GM12872 (cell line): ENCODE measurements at regions not wholly inside any gene's neighbourhood (a gene's known extent, or its start where the extent isn't known, plus 50 kb on each side); places are given as distances from the start of the nearest gene placed in this dataset.

Experiments used
- TF ChIP-seq, protein P1 (sequence below): IDR thresholded peaks from 3 replicates; pipeline ENCODE4 v1.5.1; 2011; ENCODE audit warnings: low read depth, mild to moderate bottlenecking, low read length, moderate library complexity; ENCODE audit not compliant: insufficient read depth

DNA sequence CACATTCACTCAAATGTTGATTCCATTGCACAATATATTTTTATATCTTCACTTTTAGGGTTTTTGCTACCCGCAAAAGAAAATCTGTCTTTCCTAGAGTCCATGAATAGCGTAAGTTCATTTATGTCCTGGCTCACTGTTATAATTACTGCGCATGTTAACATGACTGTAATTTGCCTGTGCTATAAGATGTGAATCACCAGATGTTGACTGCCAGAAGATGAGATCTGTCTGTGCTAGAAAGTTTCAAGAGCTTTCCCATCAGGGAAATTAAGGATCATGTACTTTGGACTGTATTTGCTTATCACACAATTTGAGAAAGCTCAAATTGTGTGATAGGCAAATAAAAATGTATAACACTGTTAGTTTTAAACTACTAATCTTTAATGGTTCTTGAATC is 322.5 kb downstream of the CHL1 start:
- TF ChIP-seq, protein P1, sequence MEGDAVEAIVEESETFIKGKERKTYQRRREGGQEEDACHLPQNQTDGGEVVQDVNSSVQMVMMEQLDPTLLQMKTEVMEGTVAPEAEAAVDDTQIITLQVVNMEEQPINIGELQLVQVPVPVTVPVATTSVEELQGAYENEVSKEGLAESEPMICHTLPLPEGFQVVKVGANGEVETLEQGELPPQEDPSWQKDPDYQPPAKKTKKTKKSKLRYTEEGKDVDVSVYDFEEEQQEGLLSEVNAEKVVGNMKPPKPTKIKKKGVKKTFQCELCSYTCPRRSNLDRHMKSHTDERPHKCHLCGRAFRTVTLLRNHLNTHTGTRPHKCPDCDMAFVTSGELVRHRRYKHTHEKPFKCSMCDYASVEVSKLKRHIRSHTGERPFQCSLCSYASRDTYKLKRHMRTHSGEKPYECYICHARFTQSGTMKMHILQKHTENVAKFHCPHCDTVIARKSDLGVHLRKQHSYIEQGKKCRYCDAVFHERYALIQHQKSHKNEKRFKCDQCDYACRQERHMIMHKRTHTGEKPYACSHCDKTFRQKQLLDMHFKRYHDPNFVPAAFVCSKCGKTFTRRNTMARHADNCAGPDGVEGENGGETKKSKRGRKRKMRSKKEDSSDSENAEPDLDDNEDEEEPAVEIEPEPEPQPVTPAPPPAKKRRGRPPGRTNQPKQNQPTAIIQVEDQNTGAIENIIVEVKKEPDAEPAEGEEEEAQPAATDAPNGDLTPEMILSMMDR, result no peak

DNA sequence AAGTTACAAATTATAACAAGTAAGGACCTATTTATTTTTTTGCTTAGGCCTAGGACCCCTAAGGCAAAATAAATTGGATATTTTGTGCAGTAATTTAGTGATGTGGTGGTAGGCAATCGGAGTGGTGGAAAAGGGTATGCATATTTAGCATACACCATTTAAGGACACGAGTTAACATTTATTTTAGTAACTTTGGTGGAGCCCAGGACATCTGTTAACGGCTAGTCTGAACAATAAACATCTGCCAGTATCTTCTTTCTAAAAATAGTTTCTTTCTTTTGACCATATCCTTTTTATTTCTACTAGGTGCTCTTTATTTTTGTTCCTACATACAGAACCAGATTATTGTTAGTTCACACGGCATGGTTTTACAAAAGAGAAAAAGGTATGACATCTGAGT is 326.3 kb downstream of the CHL1 start:
- TF ChIP-seq, protein P1, result no peak

DNA sequence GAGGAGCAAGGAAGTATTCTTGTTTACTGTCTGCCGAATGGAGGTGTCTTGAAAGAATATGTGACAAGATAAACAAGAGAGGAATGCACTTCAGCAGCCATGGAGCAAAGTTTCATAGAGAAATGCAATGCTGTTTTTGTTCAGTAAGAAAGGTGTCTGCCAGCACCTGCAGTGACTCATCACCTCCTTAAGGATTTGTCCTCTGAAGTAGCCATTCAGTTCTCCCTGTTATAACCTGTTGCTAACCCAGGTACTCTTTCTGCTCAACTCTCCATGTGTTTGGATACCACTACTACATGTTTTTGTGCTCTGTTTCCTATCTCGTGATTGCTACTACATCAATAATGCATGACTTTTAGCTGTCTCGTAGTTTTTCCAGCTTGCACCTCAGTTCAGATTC is 328.9 kb downstream of the CHL1 start:
- TF ChIP-seq, protein P1, result no peak

DNA sequence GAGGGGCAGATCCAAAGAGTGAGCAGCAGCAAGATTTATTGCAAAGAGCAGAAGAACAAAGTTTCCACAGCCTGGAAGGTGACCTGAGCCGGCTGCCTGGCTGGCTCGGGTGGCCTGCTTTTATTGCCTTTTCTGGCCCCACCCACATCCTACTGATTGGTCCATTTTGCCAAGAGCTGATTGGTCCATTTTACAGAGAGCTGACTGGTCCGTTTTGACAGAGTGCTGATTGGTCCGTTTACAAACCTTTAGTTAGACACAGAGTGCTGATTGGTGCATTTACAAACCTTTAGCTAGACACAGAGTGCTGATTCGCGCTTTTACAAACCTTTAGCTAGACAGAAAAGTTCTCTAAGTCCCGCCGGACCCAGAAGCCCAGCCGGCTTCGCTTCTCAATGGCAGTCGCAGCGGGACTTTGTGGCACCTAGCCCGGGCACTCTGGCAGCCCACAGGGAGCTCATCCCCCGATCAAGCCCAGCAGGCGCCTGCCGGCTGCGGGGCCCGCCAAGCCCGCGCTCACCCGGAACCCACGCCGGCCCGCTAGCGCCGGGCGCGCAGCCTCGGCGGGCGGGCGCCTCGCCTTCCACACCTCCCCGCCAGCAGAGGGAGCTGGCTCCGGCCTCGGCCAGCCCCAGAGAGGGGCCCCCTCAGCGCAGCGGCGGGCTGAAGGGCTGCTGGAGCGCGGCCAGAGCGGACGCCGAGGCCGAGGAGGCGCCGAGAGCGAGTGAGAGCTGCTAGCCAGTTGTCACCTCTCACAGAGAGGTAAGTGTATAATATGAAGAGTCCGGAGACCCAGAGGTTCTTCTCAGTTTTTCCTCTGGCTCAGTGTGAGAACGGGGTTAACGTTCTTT is 339.2 kb downstream of the CHL1 start:
- TF ChIP-seq, protein P1, result no peak

DNA sequence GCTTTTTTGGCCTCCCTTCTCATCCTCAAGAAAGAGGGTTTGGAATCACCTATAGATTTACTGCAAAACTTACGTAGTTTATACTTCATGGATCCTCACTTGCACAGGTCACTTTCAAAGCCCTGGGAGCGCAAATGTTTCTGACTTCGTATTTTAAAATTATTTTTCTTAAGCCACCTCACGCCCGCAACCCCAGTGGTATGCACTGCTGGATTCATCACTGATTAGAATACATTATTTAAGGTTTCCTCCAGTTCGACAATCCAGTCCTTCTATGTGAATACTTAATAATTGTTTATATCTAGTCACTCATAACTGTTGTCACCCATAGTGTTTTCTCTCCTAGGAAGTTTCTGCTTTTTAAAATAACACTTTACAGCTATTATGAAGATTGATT is 339.9 kb downstream of the CHL1 start:
- TF ChIP-seq, protein P1, result no peak

DNA sequence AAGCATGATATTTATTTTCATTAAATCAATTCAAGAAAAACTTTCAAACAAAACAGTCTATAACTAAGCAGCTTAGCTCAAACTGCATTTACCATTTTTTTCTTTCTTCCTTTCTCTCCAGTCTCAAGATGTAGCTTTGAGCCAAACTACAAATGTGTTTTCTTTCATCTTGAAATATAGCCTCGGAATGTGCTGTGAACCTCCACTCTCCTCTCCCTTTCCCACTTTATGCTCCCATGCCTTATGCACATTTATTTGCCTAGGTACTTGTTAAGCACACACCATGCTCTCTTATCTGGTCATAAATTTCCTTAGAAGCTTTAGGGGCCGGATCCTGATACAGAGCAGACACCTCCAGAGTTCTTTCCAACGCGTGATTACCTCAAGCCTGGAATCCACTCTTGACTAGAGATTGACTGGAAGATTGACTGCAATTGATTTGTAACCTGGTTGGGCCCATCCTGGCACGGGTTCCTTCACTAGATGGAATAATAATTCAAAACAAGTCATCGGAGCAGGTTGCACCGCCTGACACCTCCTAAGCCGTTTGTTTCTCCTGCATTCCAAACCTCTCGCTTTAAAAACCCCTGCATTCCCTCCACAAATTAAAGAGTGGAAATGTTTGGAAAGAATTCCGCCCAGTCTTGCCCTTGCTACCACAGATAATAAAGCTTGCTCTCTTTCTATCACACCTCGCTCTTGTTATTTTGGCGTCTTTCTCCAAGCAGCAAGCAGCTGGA is 344.7 kb downstream of the CHL1 start:
- TF ChIP-seq, protein P1, result no peak

DNA sequence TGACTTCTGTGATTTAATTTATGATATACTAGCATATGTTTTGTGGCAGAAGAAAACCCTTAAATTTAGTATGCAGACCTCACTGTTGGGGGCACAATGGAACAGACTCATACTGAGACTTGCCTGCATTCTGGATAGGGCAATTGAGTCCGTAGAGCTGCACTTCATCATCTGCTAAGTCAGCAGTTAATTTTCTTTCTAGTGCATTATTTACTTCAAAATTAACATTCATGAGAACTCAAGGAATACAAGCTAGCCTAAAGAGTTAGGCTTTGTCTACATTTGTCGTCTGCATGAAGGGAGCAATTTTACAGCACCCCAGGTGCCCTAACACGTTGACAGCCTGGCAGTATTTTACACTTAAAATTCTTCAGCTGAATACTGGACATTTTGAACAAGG is 345.5 kb downstream of the CHL1 start:
- TF ChIP-seq, protein P1, result no peak
